ENCODE measurements at regions not wholly inside any gene's neighbourhood (a gene's known extent, or its start where the extent isn't known, plus 50 kb on each side); places are given as distances from the start of the nearest gene placed in this dataset.

DNA sequence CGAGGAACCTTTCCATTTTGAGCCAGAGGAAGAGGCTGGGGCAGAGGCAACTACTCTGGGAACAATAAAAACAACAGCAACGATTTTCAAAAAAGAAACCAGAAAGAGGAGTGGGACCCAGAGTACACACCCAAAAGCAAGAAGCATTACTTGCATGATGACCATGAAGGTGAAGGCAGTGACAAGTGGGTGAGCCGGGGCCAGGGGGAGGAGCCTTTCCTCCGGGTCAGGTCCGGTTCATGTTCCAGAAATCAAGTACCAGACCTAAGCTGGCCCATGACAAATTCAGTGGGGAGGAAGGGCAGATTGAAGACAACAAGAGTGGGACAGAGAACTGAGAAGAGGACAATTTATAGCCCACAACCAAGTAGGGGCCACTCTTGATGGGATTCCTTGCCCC is 77.2 kb upstream of the STT3B start:
- no peak for TF ChIP-seq POLR2A (IDR thresholded peaks at IDR 0.05)
- TF ChIP-seq, protein P1, sequence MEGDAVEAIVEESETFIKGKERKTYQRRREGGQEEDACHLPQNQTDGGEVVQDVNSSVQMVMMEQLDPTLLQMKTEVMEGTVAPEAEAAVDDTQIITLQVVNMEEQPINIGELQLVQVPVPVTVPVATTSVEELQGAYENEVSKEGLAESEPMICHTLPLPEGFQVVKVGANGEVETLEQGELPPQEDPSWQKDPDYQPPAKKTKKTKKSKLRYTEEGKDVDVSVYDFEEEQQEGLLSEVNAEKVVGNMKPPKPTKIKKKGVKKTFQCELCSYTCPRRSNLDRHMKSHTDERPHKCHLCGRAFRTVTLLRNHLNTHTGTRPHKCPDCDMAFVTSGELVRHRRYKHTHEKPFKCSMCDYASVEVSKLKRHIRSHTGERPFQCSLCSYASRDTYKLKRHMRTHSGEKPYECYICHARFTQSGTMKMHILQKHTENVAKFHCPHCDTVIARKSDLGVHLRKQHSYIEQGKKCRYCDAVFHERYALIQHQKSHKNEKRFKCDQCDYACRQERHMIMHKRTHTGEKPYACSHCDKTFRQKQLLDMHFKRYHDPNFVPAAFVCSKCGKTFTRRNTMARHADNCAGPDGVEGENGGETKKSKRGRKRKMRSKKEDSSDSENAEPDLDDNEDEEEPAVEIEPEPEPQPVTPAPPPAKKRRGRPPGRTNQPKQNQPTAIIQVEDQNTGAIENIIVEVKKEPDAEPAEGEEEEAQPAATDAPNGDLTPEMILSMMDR (IDR thresholded peaks at IDR 0.05): no peak
